Activated naive CD4-positive, alpha-beta T cell treated with Interleukin-2 at 50 U/mL for 16 hours (primary cell): ENCODE measurements at regions not wholly inside any gene's neighbourhood (a gene's known extent, or its start where the extent isn't known, plus 50 kb on each side); places are given as distances from the start of the nearest gene placed in this dataset.
"Not testable (repeated sequence)": the region's sequence is repeated elsewhere in the genome, so short reads cannot be mapped to it uniquely, and the experiment has no call there.

ENCODE experiments used
- DNase-seq: peaks from one replicate; pipeline ENCODE4 v3.0.0-alpha.2; 2020

DNA sequence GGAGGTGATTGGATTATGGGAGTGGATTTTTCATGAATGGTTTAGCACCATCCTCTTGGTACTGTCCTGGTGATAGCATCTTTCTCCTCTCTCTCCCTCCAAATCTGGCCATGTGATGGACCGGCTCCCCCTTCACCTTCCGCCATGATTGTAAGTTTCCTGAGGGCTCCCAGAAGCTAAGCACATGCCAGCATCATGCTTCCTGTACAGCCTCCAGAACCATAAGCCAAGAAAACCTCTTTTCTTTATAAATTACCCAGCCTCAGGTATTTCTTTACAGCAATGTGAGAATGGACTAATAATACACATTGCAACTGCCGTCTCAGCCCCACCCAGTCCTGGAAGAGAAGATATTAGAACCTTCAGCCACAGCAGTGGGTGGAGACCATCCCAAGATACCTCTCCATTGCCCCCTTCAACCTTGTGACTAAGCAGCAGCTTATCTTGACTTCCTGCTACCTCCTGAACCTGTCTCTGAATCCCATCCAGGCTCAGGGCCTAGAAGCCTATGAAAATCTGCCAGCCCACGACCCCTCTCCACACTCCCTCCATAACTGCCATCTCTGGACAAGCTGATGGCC is 81.8 kb upstream of the AGAP1 start:
- no peak for DNase-seq

DNA sequence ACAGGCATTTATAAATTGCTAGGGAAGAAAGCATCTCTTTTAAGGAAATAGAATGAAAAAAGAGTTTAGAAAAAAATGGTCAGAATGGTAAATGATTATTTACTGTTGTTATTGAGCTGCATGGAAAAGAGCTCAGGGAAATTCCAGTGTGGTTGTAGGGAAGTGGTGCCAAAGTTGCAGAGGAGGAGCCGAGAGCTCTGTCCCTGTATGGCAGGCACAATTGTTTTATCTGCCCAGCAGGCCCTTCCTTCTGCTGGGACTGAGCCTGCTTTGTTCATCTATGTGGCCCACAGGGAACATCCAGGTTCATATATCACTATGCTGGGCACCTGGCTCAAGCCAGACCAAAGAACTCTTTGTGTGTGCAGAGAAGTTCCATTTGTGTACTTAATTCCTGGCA is 80.8 kb upstream of the AGAP1 start:
- no peak for DNase-seq

DNA sequence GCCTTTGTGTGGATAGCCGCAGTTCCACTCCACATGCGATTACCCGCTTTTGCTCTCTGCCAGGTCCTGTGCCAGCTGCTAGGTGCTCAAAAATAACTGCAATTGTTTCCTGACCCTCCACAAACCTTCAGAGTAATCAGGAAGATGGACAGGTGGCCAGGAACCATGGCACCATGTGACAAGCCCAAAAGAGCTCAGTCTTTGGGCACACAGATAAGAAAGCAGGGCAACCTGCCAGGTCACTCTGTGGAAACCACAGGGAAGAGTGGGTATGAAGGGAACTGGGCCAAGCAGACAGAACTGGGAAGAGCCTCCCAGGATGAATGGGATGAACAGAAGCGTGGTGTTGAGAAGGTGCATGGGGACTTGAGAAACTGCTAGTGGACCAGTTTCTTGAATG is 79.4 kb upstream of the AGAP1 start:
- no peak for DNase-seq

DNA sequence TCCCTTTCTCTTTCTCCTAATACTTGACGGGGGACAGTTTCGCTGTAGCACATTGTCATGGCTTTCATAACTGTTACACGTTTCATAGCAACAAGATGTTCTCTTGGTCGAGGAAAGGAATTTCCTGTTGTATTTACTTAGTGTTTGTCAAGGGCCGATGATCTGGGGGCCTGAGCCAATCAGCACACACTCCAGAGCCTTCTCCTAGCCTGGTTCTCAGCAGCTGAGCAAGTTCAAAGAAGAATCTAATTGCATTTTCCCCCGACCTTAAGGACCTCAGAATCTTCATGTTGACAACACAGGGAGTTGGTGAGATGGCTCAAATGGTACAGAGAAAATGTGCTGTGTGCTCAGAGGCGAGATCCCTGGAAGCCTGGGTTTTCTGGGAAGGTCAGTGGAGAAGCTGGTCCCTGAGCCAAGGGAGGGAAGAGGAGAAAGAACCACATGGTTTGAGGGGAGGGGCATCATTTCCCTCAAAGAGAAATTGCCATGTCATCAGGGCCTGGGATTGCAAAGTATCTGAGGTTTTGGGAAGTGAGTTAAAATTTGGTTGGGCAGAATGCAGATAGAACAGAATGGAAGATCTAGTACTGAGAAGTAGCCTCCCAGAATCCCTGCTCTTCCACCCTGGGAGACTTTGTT is 76.9 kb upstream of the AGAP1 start:
- DNase-seq = no peak

DNA sequence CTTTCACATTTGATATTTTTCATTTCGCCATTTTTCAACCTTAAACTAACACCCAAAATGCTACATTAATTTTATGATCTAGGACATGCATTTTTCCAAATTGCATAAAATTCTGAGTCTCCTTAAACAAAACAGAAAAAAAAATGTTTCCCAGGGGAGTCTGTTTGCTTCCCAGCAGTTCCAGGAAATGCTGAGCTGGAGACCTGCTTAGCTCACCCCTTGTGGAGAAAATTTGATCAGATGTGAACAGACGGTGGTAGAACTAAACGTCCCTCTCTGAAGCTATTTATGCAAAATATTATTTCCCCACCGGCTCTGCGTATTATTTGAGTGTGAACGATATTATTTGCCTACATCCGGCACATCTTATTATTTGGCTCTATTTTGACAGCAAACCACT is 74.9 kb upstream of the AGAP1 start:
- no peak for DNase-seq

DNA sequence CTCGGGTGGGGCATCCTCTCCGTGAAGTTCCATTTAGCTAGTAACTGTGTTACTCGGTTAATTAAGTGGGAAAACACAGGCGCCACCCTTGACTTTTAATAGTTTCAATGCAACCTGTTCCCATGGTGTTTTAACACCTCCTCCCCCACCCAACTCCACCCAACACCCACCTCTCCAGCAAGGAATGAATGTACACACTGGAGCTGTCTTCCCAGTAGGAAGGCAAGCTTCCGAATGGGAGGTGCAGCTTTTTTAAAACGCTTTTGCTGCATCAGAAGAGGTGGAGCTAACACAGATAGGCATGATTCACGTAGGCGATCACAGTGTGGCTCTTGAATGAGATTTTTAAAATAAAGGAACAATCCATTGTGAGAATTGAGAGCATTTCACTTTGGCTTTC is 73.8 kb upstream of the AGAP1 start:
- DNase-seq = no peak

DNA sequence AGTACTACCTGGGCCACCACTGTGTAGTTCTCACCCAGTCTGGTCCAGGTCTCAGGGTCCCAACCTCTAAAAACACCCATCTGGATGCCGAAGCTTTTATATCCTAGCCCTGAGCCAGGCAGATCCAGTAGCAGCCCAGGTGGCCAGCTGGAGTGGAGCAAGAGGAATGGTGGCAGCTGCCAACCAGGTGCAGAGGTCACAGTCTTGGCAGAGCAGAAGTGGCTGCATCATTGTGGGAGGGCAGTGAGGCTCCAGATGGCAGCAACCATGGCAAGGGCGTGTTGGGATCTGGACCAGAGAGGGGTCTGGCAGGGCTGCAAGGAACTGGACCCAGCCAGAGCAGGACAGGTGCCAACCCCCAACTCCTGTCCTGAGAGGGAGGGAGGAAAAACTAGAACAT is 72.2 kb upstream of the AGAP1 start:
- DNase-seq = no peak

DNA sequence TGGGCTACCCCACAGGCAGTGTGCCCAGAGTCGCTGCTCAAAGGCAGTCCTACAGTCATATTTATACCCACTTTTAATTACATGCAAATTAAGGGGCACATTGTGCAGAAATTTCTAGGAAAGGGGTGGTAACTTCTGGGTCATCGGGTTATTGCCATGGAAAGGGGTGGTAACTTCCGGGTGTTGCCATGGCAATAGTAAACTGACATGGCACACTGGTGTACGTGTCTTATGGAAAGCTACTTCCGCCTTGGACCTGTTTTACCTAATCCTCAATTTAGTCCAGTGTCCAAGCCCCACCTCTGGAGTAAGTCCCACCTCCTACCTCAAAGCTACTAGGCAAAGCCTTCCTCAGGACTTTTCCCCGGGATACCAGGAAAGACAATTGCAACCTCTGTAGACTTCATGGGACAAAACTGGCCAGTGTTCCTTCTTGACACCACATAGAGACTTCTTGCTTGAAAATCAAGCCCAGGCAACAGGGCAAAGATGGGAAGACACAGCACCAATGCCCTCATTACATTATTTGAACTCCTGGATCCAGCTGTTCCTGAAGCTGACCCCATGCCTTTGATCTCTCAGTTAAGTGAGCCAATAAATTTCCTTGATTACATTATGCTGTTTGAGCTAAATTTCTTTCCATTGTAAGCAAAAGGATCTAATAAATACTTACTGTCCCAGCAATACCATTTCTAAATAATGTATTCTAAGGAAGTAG is 63.3 kb upstream of the AGAP1 start:
- no peak for DNase-seq

DNA sequence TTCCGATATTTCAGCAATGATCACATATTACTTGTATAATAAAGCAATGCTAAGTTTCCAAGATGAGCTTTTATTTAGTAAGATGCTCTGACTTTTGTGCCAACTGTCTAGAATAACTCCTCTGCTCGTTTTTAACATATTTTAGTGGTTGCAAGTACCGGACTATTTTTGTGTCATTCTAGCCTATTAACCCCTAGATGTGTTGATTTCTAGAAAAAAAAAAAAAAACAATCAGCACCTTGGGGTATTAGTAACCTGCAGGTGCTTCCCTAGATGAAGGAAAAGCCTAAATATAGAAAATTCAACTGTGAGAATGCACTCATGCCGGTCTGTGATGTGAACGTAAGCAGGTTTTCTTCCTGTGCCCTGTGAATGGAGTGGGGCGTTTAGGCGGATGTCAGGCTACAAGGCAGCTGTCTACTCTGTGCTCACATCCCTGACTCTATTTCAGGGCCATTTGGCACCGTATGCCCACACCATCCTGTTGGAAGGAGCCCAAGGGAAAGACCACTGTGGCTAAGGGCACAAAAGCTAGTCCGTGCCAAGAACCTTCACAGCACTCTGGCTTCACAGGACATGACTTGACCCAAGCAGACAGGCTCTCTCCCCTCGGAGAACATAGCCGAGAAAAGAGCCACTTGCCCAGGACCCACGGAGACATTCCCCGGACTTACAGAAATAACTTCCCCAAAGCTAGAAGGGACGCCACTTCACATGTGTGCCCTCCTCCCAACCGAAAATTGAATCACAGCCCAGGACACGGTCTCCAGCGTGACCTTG is 60.9 kb upstream of the AGAP1 start:
- DNase-seq = no peak

DNA sequence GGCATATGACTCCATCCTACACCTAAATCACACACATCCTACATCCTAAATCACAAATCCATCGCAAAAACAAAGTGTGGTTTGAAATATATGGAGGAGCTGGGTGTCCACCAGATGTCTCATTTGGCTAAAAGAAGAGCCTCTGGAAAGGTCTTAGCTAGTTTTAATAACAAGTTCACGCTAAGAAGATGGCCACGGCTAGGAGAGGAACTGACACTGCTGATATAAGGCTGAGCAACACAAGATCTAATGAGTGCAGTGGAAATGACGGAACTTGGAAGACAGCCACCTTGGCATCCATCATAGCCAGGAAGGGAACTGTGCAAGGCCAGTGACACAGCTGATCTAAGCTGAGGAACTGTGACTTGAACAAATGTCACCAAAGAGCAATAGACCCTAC is 60.0 kb upstream of the AGAP1 start:
- no peak for DNase-seq

DNA sequence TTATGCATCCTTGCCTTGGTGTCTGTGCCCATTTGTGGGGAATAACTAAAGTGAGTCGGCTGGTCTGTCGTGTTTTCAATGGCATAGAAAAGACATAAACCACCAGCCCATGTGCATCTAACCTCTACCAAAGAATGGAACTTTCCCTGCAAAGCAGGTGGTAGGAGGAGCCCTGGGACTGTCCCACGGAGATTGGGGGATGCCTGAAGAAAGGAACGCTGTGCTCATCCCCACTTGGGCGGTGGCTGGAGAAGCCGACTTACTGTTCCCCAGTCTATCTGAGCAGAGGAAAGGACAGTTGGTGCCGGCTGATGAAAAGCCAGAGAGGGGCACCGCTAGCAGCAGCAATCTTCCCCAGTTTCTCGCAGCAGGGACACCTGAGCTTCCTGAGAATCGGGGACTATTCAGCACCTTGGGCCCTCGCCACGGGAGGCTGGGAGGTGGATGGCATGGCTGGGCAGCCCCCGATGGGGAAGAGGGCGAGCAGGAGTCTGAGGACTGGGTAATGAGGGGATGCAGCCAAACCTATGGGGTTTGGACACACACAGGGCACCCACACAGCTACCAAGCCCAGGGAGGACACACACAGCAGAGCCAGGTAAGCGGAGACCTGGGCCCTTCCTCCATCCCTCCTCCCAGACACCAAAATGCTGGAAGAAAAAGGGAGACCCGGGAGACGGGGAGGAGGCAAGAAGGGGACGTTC is 53.7 kb upstream of the AGAP1 start:
- no peak for DNase-seq

DNA sequence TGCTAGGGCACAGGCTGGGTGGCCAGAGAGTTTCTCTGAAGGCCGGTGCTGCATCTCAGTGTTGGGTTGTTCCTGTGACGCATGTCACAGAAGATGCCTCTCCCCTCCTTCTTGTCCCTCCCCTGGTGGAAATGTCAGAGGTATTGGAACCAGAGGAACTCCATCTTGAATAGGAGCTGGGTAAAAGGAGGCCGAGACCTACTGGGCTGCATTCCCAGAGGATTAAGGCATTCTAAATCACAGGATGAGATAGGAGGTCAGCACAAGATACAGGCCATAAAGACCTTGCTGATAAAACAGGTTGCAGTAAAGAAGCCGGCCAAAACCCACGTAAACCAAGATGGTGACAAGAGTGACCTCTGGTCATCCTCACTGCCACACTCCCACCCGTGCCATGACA is 50.3 kb upstream of the AGAP1 start:
- DNase-seq = not testable (repeated sequence)
